Hepatocyte (in vitro differentiated cells): ENCODE measurements at regions not wholly inside any gene's neighbourhood (a gene's known extent, or its start where the extent isn't known, plus 50 kb on each side); places are given as distances from the start of the nearest gene placed in this dataset.

ENCODE experiments used
- CTCF ChIP-seq: fragments of 200-600 bp; sonication (generic); IDR thresholded peaks from 2 replicates; pipeline ENCODE4 v1.5.1; 2016; ENCODE audit warnings: antibody characterized with exemption, mild to moderate bottlenecking; ENCODE audit not compliant: poor library complexity
- EZH2 ChIP-seq: fragments of 200-600 bp; sonication (generic); IDR thresholded peaks from 2 replicates; pipeline ENCODE4 v1.6.1; 2016; ENCODE audit warnings: antibody characterized with exemption, mild to moderate bottlenecking, borderline replicate concordance

GRCh38 chr1:230503726-230504125 is 77.6 kb upstream of the PGBD5 start:
- TF ChIP-seq CTCF (no peak), EZH2 (no peak)
